Psoas muscle (tissue), 7 donors: ENCODE measurements at regions not wholly inside any gene's neighbourhood (a gene's known extent, or its start where the extent isn't known, plus 50 kb on each side); places are given as distances from the start of the nearest gene placed in this dataset.

Source experiments
- ATAC-seq, 4 donors: fragments of 200-7000 bp; cut with Tn5 transposase; one replicate each; pipeline ENCODE4 v1.9.1; 2020; ENCODE audit warnings: moderate library complexity in 3 of 4, mild to moderate bottlenecking in 2 of 4
- DNase-seq, 2 donors: peaks; one replicate each; pipeline ENCODE4 v3.0.0-alpha.2; 2020
- H3K27ac ChIP-seq: fragments of 200-600 bp; one replicate; pipeline ENCODE4 v1.8.0; 2022
- H3K27me3 ChIP-seq, 3 donors: fragments of 200-600 bp in 1 of 3; one replicate each; pipeline versions ENCODE4 v1.6.1 to v1.8.0; 2013 to 2022; ENCODE audit warnings: low read length in 2 of 3, mild to moderate bottlenecking in 2 of 3, moderate library complexity in 1 of 3; ENCODE audit not compliant: insufficient read depth in 3 of 3
- H3K36me3 ChIP-seq, 2 donors: fragments of 200-600 bp in 1 of 2; one replicate each; pipeline versions ENCODE4 v1.6.1 to v1.8.0; 2013 to 2022; ENCODE audit warnings: low read depth in 1 of 2, mild to moderate bottlenecking in 1 of 2, moderate library complexity in 1 of 2; ENCODE audit not compliant: insufficient read depth in 1 of 2
- H3K4me1 ChIP-seq: fragments of 200-600 bp; one replicate; pipeline ENCODE4 v1.8.0; 2022
- H3K4me3 ChIP-seq: fragments of 200-600 bp; one replicate; pipeline ENCODE4 v1.8.0; 2022; ENCODE audit warnings: mild to moderate bottlenecking
- H3K9me3 ChIP-seq: fragments of 200-600 bp; one replicate; pipeline ENCODE4 v1.8.0; 2022
- WGBS, 3 donors: extraction: QIAGEN DNeasy Blood & Tissue Kit; methylation state at CpG; one replicate each; pipeline versions ENCODE4 v1.1.6 to v1.1.7; 2013; 5-methylcytosine and 5-hydroxymethylcytosine counted together
- intact Hi-C, 2 donors: fragments of 100-400 bp; cut with DNase I; formaldehyde crosslinking; loops; one replicate each; pipeline versions ENCODE4 v1.11.0 to v1.14.2; 2022
- TF ChIP-seq, protein P1 (sequence below): fragments of 200-600 bp; IDR thresholded peaks from one replicate; pipeline ENCODE4 v1.8.0; 2022; ENCODE audit warnings: antibody characterized with exemption
- donor health status: healthy with polysubstance abuse.
- donor health status: DM: no; HTN: no; CAD: no; lungs with moderate emphysema.
- donor health status: Bipolar disorder and iron deficiency.
- donor health status: healthy.
- donor health status: DM: yes; HTN: yes; CAD: no.
- donor health status: DM: no; HTN: no; CAD: no.
- donor health status: DM: yes; HTN: yes; CAD: no.

DNA sequence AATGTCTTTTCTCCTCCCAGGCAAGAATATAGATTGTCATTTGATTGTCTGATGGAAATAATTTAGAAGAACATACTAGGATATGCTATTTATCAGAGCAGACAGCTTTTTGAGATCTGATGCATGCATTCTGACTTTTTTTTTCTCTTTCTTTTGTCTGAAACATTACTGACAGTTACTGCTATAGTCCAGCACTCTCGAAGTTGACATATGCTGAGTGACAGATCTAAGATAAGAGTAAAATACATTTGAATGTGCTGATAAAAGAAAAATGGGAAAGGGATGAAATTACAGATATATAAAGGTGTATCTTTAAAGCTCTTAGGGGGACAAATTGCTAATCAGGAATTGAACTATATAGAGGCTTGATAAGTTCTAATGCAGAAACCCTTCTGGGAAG, 753.8 kb upstream of the TENM4 start:
- TF ChIP-seq, protein P1, sequence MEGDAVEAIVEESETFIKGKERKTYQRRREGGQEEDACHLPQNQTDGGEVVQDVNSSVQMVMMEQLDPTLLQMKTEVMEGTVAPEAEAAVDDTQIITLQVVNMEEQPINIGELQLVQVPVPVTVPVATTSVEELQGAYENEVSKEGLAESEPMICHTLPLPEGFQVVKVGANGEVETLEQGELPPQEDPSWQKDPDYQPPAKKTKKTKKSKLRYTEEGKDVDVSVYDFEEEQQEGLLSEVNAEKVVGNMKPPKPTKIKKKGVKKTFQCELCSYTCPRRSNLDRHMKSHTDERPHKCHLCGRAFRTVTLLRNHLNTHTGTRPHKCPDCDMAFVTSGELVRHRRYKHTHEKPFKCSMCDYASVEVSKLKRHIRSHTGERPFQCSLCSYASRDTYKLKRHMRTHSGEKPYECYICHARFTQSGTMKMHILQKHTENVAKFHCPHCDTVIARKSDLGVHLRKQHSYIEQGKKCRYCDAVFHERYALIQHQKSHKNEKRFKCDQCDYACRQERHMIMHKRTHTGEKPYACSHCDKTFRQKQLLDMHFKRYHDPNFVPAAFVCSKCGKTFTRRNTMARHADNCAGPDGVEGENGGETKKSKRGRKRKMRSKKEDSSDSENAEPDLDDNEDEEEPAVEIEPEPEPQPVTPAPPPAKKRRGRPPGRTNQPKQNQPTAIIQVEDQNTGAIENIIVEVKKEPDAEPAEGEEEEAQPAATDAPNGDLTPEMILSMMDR, result no peak
- H3K36me3 ChIP-seq, result no peaks in the 10 kb centered on the region
- no peak for ATAC-seq
- H3K9me3 ChIP-seq, result no peaks in the 10 kb centered on the region
- 53 to 67% (median 55%) methylated on average over 1 of the region's 1 CpG for WGBS, 3 donors
- no peaks in the 10 kb centered on the region for H3K4me1 ChIP-seq
- H3K27ac ChIP-seq, result no peak overlapping the region
- no peaks in the 10 kb centered on the region for H3K27me3 ChIP-seq
- intact Hi-C loops, result no loop called here
- no peak for DNase-seq
- no peak overlapping the region for H3K4me3 ChIP-seq

DNA sequence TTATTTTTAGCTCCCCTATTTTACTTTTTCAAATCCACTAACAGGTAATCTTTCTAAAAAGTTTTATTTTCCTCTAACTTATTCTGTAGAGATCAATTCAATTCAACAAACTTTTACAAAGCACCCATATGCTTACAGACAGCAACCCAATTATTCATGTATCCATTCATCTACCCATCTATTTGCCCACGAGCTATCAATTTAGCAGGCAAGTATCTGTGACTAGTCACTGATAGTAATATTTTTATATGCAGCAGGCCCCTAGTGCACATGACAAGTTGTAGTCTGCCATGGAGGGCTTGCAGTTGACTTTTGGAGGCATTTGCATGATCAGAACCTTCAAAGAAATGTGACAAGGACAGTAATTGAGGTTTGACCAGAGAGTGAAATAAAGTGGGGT, 753.2 kb upstream of the TENM4 start:
- no peak overlapping the region for H3K27ac ChIP-seq
- ATAC-seq (no peak), DNase-seq (no peak)
- 44 to 70% (median 60%) methylated on average over 1 of the region's 1 CpG for WGBS, 3 donors
- no peaks in the 10 kb centered on the region for H3K27me3 ChIP-seq
- no peak overlapping the region for H3K4me3 ChIP-seq
- H3K4me1 ChIP-seq, result no peaks in the 10 kb centered on the region
- intact Hi-C loops, result no loop called here
- no peaks in the 10 kb centered on the region for H3K36me3 ChIP-seq
- H3K9me3 ChIP-seq, result no peaks in the 10 kb centered on the region
- TF ChIP-seq, protein P1, result no peak

DNA sequence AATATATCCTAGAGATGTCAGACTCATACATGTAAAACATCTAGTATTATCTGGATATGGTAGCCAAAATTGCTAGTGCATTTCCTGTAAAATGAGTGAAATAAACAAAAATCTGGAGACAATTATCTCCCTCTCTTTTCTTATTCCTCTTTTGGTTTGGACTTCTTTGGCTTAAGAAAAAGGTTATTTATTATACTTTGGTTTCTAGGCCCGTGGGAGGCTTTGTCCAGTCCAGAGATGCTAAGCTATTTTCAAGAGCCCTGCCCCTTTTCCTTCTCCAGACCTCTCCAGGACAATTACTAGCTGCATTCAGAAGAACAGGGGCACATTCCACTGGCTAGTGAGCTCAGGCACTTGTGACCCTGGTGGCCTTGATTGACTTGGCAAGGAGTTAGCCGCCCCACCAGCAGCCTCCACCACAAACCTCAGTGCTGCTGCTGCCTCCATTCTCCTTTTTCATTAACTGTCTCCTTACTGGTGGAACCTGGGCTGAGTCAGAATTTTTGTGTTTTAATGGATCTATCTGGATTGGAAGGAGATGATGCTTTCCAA, 747.3 kb upstream of the TENM4 start:
- Histone ChIP-seq H3K4me3 (no peak overlapping the region), H3K9me3 (no peaks in the 10 kb centered on the region), H3K27ac (no peak overlapping the region), H3K4me1 (no peaks in the 10 kb centered on the region), H3K27me3 (no peaks in the 10 kb centered on the region), H3K36me3 (no peaks in the 10 kb centered on the region)
- intact Hi-C loops, result no loop called here
- no peak for ATAC-seq
- WGBS, 3 donors, result 43 to 62% (median 62%) methylated on average over 2 of the region's 2 CpGs
- no peak for DNase-seq
- TF ChIP-seq, protein P1, result no peak

DNA sequence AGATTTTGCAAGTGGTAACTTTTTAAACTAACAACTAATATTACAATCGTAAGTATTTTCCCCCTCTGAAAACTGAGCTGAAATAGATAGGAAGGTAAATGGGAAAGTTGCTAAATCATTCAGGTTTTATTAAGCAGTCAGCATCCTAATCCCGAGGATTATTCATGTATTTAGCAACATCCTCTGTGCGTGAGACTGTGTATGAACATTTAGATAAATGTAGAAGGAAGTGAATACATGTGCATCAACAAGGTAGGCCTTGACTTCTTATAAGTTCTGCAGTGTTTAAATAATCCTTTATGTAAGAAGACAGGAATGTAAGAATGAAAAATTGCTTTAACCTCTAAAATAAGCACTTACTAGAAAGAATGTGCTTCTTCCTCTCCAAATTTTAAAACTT, 745.9 kb upstream of the TENM4 start:
- Histone ChIP-seq H3K27ac (no peak overlapping the region), H3K36me3 (no peaks in the 10 kb centered on the region), H3K4me1 (no peaks in the 10 kb centered on the region), H3K4me3 (no peak overlapping the region), H3K27me3 (no peaks in the 10 kb centered on the region), H3K9me3 (no peaks in the 10 kb centered on the region)
- WGBS, 3 donors, result 60 to 80% (median 78%) methylated on average over 3 of the region's 3 CpGs
- TF ChIP-seq, protein P1, result no peak
- DNase-seq, result no peak
- no peak for ATAC-seq
- intact Hi-C loops, result no loop called here

DNA sequence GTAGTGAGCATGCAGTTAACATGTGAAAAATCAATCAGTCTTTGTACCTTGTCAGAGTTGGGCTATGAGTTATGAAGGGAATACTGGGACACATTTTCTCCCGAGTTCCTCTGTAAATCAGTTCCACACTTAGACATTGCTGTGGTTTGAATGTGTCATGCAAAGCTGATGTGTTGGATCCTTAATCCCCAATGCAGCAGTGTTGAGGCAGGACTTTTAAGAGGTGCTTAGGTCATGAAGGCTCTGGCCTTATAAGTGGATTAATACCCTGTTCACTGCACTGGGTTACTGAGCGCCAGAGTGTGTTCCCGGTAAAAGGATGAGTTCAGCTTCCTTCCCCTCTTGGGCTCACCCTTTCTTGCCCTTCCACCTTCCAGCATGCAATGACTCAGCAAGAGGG, 742.1 kb upstream of the TENM4 start:
- intact Hi-C loops, result no loop called here
- Histone ChIP-seq H3K27ac (no peak overlapping the region), H3K9me3 (no peaks in the 10 kb centered on the region), H3K4me1 (no peaks in the 10 kb centered on the region), H3K27me3 (no peaks in the 10 kb centered on the region), H3K36me3 (no peaks in the 10 kb centered on the region), H3K4me3 (no peak overlapping the region)
- DNase-seq (no peak), ATAC-seq (no peak)
- TF ChIP-seq, protein P1, result no peak
- WGBS, 3 donors, result 48 to 58% (median 54%) methylated on average over 3 of the region's 3 CpGs
